WTC11 (cell line): ENCODE measurements at regions not wholly inside any gene's neighbourhood (a gene's known extent, or its start where the extent isn't known, plus 50 kb on each side); places are given as distances from the start of the nearest gene placed in this dataset.

Source experiments
- ATAC-seq: fragments of 200-7000 bp; cut with Tn5 transposase; 2 replicates; pipeline ENCODE4 v1.10.0; 2021; ENCODE audit warnings: mild to moderate bottlenecking, moderate library complexity
- CTCF ChIA-PET: fragments of 300-600 bp; sonication (Branson Sonifier 250); formaldehyde crosslinking; loops from one replicate; lab custom pipeline; 2021; ENCODE audit warnings: antibody characterized with exemption; lab: Charles Lee
- POLR2A ChIA-PET: fragments of 350-600 bp; sonication (Branson Sonifier 250); formaldehyde crosslinking; loops from one replicate; lab custom pipeline; 2021; ENCODE audit warnings: antibody characterized with exemption; lab: Charles Lee
- DNase-seq: peaks from one replicate; pipeline ENCODE4 v3.0.0; 2021; ENCODE audit warnings: low spot score
- H3K27ac Mint-ChIP-seq: 2 replicates; pipeline ENCODE4 v1.8.0; 2021; ENCODE audit warnings: mixed read lengths
- H3K27me3 Mint-ChIP-seq: 2 replicates; pipeline ENCODE4 v1.8.0; 2021; ENCODE audit warnings: low read depth, mild to moderate bottlenecking, moderate library complexity, mixed read lengths
- H3K36me3 Mint-ChIP-seq: 2 replicates; pipeline ENCODE4 v1.8.0; 2021; ENCODE audit warnings: mixed read lengths
- H3K4me1 Mint-ChIP-seq: 2 replicates; pipeline ENCODE4 v1.8.0; 2022; ENCODE audit warnings: mixed read lengths
- H3K4me3 Mint-ChIP-seq: 2 replicates; pipeline ENCODE4 v1.8.0; 2021; ENCODE audit warnings: mild to moderate bottlenecking, moderate library complexity, mixed read lengths
- H3K9me3 Mint-ChIP-seq: 2 replicates; pipeline ENCODE4 v1.8.0; 2021; ENCODE audit warnings: mixed read lengths
- IRF2 ChIP-seq: sonication (generic); formaldehyde crosslinking; IDR thresholded peaks from 2 replicates; pipeline ENCODE4 v1.8.0; 2022; ENCODE audit warnings: low read depth, missing genetic modification reagents, borderline replicate concordance
- JUN ChIP-seq: sonication (generic); formaldehyde crosslinking; IDR thresholded peaks from 2 replicates; pipeline ENCODE4 v1.8.0; 2023; ENCODE audit warnings: mild to moderate bottlenecking, missing genetic modification reagents
- NFATC4 ChIP-seq: fragments of 250-450 bp; sonication (Bioruptor Pico); IDR thresholded peaks from 2 replicates; pipeline ENCODE4 v1.9.0; 2021; ENCODE audit warnings: mild to moderate bottlenecking
- NFE2L1 ChIP-seq: sonication (generic); formaldehyde crosslinking; IDR thresholded peaks from 2 replicates; pipeline ENCODE4 v1.8.1; 2023; ENCODE audit warnings: missing genetic modification reagents
- RELA ChIP-seq: sonication (generic); formaldehyde crosslinking; IDR thresholded peaks from 2 replicates; pipeline ENCODE4 v1.8.1; 2022; ENCODE audit warnings: missing genetic modification reagents, mild to moderate bottlenecking, borderline replicate concordance
- TEAD4 ChIP-seq: sonication (generic); formaldehyde crosslinking; IDR thresholded peaks from 2 replicates; pipeline ENCODE4 v1.8.0; 2022; ENCODE audit warnings: mild to moderate bottlenecking, missing genetic modification reagents
- TP53 ChIP-seq: sonication (generic); formaldehyde crosslinking; IDR thresholded peaks from 2 replicates; pipeline ENCODE4 v1.8.1; 2023; ENCODE audit warnings: mild to moderate bottlenecking, missing genetic modification reagents
- ZNF263 ChIP-seq: sonication (generic); formaldehyde crosslinking; IDR thresholded peaks from 2 replicates; pipeline ENCODE4 v1.8.1; 2022; ENCODE audit warnings: low read depth, mild to moderate bottlenecking, moderate library complexity, missing genetic modification reagents
- ZNF671 ChIP-seq: fragments of 250-450 bp; sonication (Bioruptor Pico); IDR thresholded peaks from 2 replicates; pipeline ENCODE4 v1.8.0; 2021; ENCODE audit warnings: mild to moderate bottlenecking
- TF ChIP-seq, protein P1 (sequence below): sonication (generic); formaldehyde crosslinking; IDR thresholded peaks from 2 replicates; pipeline ENCODE4 v1.8.0; 2023; ENCODE audit warnings: missing genetic modification reagents, mild to moderate bottlenecking, borderline replicate concordance
- TF ChIP-seq, protein P2 (sequence below): sonication (generic); formaldehyde crosslinking; IDR thresholded peaks from 2 replicates; pipeline ENCODE4 v1.8.0; 2022; ENCODE audit warnings: mild to moderate bottlenecking, missing genetic modification reagents
- TF ChIP-seq, protein P3 (sequence below): sonication (generic); formaldehyde crosslinking; IDR thresholded peaks from 2 replicates; pipeline ENCODE4 v1.8.1; 2023; ENCODE audit warnings: mild to moderate bottlenecking, missing genetic modification reagents, moderate library complexity
- TF ChIP-seq, protein P4 (sequence below): fragments of 200-600 bp; IDR thresholded peaks from 2 replicates; pipeline ENCODE4 v1.8.0; 2022; ENCODE audit warnings: antibody characterized with exemption
- TF ChIP-seq, protein P5 (sequence below): sonication (generic); formaldehyde crosslinking; IDR thresholded peaks from 2 replicates; pipeline ENCODE4 v1.8.1; 2022; ENCODE audit warnings: mild to moderate bottlenecking, moderate library complexity, missing genetic modification reagents
- TF ChIP-seq, protein P6 (sequence below): sonication (generic); formaldehyde crosslinking; IDR thresholded peaks from 2 replicates; pipeline ENCODE4 v1.8.1; 2022; ENCODE audit warnings: low read depth, missing genetic modification reagents, borderline replicate concordance
- TF ChIP-seq, protein P7 (sequence below): sonication (generic); formaldehyde crosslinking; IDR thresholded peaks from 2 replicates; pipeline ENCODE4 v1.8.0; 2022; ENCODE audit warnings: mild to moderate bottlenecking, missing genetic modification reagents
- TF ChIP-seq, protein P8 (sequence below): sonication (generic); formaldehyde crosslinking; IDR thresholded peaks from 2 replicates; pipeline ENCODE4 v1.8.0; 2022; ENCODE audit warnings: missing genetic modification reagents
- TF ChIP-seq, protein P9 (sequence below): sonication (generic); formaldehyde crosslinking; IDR thresholded peaks from 2 replicates; pipeline ENCODE4 v1.8.1; 2022; ENCODE audit warnings: missing genetic modification reagents, borderline replicate concordance

DNA sequence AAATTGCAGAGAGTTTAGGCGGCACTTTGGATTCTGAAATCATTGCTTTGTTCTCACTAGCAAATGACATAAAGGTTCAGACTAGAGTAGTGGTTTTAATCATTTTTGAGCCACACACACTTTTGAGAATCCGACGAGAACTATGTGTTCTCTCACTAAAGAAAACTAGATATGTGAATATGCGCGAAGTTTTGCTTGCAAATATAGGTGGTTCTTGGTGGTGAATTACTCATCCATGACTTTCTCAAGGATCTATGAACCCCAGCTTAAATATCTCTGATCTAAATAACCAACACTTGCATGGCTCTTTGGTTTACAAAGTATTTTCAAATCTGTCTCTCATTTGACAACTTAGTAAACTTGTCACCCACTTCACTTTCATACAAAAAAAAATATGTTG lies 54.8 kb downstream of the NOG start:
- Mint-ChIP-seq H3K4me1 (no peaks in the 10 kb centered on the region), H3K27ac (peak overlapping the region; percentile 51; the same call in 1 of the 2 replicates), H3K4me3 (no peak overlapping the region), H3K9me3 (peaks cover 4% of the 10 kb centered on the region), H3K27me3 (no peaks in the 10 kb centered on the region; the same call in none of the 2 replicates), H3K36me3 (no peaks in the 10 kb centered on the region)
- no peak for ATAC-seq
- no peak for DNase-seq
- ChIA-PET CTCF (interaction anchor here (0.9 to 1.0 kb wide), 2 partner anchors 55 to 132 kb away, joined by 3 to 4 read pairs; partner anchors contain the start of gene NOG), POLR2A (no interaction called here)
- TF ChIP-seq TP53 (CRISPR knock-in tag) = no peak
- TF ChIP-seq, protein P1, sequence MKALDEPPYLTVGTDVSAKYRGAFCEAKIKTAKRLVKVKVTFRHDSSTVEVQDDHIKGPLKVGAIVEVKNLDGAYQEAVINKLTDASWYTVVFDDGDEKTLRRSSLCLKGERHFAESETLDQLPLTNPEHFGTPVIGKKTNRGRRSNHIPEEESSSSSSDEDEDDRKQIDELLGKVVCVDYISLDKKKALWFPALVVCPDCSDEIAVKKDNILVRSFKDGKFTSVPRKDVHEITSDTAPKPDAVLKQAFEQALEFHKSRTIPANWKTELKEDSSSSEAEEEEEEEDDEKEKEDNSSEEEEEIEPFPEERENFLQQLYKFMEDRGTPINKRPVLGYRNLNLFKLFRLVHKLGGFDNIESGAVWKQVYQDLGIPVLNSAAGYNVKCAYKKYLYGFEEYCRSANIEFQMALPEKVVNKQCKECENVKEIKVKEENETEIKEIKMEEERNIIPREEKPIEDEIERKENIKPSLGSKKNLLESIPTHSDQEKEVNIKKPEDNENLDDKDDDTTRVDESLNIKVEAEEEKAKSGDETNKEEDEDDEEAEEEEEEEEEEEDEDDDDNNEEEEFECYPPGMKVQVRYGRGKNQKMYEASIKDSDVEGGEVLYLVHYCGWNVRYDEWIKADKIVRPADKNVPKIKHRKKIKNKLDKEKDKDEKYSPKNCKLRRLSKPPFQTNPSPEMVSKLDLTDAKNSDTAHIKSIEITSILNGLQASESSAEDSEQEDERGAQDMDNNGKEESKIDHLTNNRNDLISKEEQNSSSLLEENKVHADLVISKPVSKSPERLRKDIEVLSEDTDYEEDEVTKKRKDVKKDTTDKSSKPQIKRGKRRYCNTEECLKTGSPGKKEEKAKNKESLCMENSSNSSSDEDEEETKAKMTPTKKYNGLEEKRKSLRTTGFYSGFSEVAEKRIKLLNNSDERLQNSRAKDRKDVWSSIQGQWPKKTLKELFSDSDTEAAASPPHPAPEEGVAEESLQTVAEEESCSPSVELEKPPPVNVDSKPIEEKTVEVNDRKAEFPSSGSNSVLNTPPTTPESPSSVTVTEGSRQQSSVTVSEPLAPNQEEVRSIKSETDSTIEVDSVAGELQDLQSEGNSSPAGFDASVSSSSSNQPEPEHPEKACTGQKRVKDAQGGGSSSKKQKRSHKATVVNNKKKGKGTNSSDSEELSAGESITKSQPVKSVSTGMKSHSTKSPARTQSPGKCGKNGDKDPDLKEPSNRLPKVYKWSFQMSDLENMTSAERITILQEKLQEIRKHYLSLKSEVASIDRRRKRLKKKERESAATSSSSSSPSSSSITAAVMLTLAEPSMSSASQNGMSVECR = no peak
- TF ChIP-seq NFATC4 (CRISPR knock-in tag) = no peak
- TF ChIP-seq, protein P2, sequence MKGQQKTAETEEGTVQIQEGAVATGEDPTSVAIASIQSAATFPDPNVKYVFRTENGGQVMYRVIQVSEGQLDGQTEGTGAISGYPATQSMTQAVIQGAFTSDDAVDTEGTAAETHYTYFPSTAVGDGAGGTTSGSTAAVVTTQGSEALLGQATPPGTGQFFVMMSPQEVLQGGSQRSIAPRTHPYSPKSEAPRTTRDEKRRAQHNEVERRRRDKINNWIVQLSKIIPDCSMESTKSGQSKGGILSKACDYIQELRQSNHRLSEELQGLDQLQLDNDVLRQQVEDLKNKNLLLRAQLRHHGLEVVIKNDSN = no peak
- no peak for TF ChIP-seq RELA (CRISPR knock-in tag)
- no peak for TF ChIP-seq NFE2L1 (CRISPR knock-in tag)
- TF ChIP-seq, protein P3, sequence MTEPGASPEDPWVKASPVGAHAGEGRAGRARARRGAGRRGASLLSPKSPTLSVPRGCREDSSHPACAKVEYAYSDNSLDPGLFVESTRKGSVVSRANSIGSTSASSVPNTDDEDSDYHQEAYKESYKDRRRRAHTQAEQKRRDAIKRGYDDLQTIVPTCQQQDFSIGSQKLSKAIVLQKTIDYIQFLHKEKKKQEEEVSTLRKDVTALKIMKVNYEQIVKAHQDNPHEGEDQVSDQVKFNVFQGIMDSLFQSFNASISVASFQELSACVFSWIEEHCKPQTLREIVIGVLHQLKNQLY (CRISPR knock-in tag) = no peak
- TF ChIP-seq ZNF263 (CRISPR knock-in tag) = no peak
- no peak for TF ChIP-seq ZNF671 (CRISPR knock-in tag)
- TF ChIP-seq JUN (CRISPR knock-in tag) = no peak
- TF ChIP-seq, protein P4, sequence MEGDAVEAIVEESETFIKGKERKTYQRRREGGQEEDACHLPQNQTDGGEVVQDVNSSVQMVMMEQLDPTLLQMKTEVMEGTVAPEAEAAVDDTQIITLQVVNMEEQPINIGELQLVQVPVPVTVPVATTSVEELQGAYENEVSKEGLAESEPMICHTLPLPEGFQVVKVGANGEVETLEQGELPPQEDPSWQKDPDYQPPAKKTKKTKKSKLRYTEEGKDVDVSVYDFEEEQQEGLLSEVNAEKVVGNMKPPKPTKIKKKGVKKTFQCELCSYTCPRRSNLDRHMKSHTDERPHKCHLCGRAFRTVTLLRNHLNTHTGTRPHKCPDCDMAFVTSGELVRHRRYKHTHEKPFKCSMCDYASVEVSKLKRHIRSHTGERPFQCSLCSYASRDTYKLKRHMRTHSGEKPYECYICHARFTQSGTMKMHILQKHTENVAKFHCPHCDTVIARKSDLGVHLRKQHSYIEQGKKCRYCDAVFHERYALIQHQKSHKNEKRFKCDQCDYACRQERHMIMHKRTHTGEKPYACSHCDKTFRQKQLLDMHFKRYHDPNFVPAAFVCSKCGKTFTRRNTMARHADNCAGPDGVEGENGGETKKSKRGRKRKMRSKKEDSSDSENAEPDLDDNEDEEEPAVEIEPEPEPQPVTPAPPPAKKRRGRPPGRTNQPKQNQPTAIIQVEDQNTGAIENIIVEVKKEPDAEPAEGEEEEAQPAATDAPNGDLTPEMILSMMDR = no peak
- TF ChIP-seq, protein P5, sequence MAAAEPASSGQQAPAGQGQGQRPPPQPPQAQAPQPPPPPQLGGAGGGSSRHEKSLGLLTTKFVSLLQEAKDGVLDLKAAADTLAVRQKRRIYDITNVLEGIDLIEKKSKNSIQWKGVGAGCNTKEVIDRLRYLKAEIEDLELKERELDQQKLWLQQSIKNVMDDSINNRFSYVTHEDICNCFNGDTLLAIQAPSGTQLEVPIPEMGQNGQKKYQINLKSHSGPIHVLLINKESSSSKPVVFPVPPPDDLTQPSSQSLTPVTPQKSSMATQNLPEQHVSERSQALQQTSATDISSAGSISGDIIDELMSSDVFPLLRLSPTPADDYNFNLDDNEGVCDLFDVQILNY = no peak
- no peak for TF ChIP-seq IRF2

DNA sequence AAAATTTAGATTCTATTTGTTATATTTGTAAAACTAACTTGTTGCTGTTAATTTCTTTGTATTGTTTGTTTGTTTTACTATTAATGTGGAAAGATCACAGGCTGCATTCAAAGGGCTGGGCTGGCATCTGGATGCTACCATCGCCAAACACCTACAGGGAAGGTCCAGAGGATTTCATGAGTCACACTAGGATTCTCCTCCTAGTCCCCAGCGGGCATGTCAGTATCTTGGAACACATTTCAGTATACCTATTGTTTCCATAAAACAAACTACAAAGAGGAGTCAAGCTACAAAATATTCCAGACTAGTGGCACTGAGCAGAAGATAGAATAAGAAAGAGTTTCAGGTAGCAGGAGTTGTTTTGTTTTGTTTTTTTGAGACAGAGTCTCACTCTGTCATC lies 55.3 kb downstream of the NOG start:
- H3K9me3 Mint-ChIP-seq = peaks cover 4% of the 10 kb centered on the region
- ChIA-PET CTCF (no interaction called here), POLR2A (no interaction called here)
- peaks cover 3% of the 10 kb centered on the region for H3K4me1 Mint-ChIP-seq
- no peaks in the 10 kb centered on the region; the same call in none of the 2 replicates for H3K27me3 Mint-ChIP-seq
- H3K27ac Mint-ChIP-seq = no peak overlapping the region
- DNase-seq (no peak), ATAC-seq (no peak)
- no peak overlapping the region for H3K4me3 Mint-ChIP-seq
- H3K36me3 Mint-ChIP-seq = no peaks in the 10 kb centered on the region
- TF ChIP-seq TEAD4 = no peak
- TF ChIP-seq, protein P6, sequence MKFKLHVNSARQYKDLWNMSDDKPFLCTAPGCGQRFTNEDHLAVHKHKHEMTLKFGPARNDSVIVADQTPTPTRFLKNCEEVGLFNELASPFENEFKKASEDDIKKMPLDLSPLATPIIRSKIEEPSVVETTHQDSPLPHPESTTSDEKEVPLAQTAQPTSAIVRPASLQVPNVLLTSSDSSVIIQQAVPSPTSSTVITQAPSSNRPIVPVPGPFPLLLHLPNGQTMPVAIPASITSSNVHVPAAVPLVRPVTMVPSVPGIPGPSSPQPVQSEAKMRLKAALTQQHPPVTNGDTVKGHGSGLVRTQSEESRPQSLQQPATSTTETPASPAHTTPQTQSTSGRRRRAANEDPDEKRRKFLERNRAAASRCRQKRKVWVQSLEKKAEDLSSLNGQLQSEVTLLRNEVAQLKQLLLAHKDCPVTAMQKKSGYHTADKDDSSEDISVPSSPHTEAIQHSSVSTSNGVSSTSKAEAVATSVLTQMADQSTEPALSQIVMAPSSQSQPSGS (CRISPR knock-in tag) = no peak
- TF ChIP-seq, protein P7, sequence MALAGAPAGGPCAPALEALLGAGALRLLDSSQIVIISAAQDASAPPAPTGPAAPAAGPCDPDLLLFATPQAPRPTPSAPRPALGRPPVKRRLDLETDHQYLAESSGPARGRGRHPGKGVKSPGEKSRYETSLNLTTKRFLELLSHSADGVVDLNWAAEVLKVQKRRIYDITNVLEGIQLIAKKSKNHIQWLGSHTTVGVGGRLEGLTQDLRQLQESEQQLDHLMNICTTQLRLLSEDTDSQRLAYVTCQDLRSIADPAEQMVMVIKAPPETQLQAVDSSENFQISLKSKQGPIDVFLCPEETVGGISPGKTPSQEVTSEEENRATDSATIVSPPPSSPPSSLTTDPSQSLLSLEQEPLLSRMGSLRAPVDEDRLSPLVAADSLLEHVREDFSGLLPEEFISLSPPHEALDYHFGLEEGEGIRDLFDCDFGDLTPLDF (CRISPR knock-in tag) = no peak
- TF ChIP-seq, protein P8, sequence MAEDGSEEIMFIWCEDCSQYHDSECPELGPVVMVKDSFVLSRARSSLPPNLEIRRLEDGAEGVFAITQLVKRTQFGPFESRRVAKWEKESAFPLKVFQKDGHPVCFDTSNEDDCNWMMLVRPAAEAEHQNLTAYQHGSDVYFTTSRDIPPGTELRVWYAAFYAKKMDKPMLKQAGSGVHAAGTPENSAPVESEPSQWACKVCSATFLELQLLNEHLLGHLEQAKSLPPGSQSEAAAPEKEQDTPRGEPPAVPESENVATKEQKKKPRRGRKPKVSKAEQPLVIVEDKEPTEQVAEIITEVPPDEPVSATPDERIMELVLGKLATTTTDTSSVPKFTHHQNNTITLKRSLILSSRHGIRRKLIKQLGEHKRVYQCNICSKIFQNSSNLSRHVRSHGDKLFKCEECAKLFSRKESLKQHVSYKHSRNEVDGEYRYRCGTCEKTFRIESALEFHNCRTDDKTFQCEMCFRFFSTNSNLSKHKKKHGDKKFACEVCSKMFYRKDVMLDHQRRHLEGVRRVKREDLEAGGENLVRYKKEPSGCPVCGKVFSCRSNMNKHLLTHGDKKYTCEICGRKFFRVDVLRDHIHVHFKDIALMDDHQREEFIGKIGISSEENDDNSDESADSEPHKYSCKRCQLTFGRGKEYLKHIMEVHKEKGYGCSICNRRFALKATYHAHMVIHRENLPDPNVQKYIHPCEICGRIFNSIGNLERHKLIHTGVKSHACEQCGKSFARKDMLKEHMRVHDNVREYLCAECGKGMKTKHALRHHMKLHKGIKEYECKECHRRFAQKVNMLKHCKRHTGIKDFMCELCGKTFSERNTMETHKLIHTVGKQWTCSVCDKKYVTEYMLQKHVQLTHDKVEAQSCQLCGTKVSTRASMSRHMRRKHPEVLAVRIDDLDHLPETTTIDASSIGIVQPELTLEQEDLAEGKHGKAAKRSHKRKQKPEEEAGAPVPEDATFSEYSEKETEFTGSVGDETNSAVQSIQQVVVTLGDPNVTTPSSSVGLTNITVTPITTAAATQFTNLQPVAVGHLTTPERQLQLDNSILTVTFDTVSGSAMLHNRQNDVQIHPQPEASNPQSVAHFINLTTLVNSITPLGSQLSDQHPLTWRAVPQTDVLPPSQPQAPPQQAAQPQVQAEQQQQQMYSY (CRISPR knock-in tag) = no peak
- TF ChIP-seq, protein P9, sequence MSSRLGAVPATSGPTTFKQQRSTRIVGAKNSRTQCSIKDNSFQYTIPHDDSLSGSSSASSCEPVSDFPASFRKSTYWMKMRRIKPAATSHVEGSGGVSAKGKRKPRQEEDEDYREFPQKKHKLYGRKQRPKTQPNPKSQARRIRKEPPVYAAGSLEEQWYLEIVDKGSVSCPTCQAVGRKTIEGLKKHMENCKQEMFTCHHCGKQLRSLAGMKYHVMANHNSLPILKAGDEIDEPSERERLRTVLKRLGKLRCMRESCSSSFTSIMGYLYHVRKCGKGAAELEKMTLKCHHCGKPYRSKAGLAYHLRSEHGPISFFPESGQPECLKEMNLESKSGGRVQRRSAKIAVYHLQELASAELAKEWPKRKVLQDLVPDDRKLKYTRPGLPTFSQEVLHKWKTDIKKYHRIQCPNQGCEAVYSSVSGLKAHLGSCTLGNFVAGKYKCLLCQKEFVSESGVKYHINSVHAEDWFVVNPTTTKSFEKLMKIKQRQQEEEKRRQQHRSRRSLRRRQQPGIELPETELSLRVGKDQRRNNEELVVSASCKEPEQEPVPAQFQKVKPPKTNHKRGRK (CRISPR knock-in tag) = no peak
